Inflammatory macrophage (primary cell): ENCODE measurements at regions not wholly inside any gene's neighbourhood (a gene's known extent, or its start where the extent isn't known, plus 50 kb on each side); places are given as distances from the start of the nearest gene placed in this dataset.
"Not testable (repeated sequence)": the region's sequence is repeated elsewhere in the genome, so short reads cannot be mapped to it uniquely, and the experiment has no call there.

Source experiments
- DNase-seq, 2 donors: peaks; one replicate each; pipeline ENCODE4 v3.0.0-alpha.2; 2020 to 2022

DNA sequence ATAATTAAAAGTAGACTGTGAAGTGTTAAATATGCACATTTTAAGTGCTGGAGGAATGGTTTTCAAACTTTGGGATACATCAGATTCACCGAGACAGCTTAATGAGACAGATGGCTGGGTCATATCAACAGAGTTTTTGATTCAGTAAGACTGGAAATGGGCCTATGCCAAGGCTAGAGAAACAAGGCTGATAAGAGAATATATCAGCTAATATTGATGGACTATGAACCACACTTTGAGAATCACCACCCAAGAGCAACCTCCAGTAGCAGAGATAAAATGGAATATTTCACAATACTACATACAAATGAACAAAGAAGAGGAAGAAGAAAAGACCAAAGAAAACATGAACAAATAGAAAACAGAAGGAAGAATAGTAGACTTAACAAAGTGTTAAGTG, 450.2 kb upstream of the KLHL29 start:
- DNase-seq, result no peak

GRCh38 chr2:22942441-22942840, 442.5 kb upstream of the KLHL29 start:
- no peak for DNase-seq

- DNase-seq, result no peak
Observed at GRCh38 chr2:22944143-22944542, 440.8 kb upstream of the KLHL29 start.

- DNase-seq, result no peak
Observed at GRCh38 chr2:22946553-22946952, 438.4 kb upstream of the KLHL29 start.

GRCh38 chr2:22947741-22948140, 437.2 kb upstream of the KLHL29 start:
- peak; percentile 32 to 37 for DNase-seq

DNA sequence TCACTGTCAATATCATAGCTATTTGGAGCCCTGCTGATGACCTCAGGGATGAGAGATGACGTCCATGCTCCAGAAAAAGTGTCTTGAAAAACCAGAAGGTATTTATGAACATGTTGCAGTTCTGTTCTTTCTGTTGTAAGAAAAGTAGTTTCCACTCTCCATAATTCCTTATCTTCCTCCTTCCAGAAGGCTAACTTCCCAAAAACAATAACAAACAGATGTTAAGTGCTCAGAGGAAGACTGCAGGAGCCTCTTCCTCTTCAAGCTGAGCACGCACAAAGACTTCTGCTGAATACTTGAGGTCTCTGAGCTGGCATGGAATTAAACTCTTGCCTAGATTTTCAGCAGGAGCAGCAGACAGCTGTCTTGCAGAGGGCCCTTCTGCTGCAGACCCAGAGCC, 434.5 kb upstream of the KLHL29 start:
- no peak for DNase-seq

DNA sequence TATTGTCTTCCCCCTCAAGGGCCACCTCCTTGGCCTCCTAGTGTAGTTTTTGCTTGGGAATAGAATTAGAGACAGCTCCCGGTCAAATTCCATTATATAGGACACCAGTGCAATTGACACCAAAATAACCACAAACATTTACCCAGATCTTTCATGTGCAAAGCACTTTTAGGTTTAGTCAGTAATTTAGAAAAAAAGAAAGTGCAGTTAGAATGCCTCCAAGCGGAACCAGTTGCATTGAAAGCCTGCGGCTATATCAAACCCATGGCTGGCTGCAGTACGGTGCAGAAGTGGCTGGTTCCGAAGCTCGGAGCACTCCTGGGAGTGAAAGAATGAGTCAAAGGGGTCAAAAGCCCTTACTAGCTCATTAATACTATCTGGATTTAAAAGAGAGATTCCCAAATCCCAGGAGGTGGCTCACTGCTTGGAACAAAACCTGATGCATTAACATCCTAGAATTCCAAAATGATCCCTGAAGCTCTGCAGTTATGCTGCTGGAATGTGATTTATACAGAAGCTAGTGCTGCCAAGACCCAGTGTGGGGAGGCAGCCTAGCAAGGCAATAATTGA, 432.2 kb upstream of the KLHL29 start:
- DNase-seq, result no peak

GRCh38 chr2:22957446-22957845, 427.5 kb upstream of the KLHL29 start:
- no peak for DNase-seq

DNA sequence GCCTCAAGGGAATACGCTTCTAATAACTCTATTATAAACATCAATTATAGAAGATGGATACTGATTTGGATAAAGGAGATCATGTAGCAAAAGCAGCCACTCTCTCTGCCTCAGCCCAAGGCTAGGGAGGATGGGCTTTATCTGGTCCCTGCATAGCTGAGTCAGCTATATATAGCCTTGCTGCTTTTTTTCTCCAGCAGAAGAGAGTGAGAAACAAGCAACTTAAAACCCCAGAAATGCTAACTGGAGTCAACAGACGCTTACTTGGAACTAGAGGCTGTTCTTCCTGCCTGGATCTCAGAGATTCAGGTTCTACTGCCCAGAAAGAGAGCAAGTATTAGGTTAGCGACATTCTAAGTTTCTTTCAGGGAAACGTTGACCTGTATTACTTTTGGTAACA, 426.7 kb upstream of the KLHL29 start:
- no peak for DNase-seq

DNA sequence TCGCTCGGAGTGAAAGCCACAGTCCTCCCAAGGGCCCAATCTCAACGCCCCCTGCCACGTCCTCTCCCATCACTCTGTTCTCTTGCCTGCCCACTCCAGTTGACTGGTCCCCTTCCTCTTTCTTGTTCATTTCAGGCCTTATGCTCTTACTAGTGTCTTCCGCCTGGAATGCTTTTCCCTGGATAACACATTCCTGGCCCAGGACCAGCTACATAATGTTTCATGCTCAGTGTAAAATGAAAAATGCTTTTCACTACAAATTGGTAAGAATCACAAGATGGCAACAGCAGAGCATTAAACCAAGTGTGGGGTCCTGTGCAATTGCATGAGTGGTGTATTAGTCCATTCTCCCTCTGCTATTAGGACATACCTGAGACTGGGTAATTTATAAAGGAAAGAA, 417.2 kb upstream of the KLHL29 start:
- no peak for DNase-seq

DNA sequence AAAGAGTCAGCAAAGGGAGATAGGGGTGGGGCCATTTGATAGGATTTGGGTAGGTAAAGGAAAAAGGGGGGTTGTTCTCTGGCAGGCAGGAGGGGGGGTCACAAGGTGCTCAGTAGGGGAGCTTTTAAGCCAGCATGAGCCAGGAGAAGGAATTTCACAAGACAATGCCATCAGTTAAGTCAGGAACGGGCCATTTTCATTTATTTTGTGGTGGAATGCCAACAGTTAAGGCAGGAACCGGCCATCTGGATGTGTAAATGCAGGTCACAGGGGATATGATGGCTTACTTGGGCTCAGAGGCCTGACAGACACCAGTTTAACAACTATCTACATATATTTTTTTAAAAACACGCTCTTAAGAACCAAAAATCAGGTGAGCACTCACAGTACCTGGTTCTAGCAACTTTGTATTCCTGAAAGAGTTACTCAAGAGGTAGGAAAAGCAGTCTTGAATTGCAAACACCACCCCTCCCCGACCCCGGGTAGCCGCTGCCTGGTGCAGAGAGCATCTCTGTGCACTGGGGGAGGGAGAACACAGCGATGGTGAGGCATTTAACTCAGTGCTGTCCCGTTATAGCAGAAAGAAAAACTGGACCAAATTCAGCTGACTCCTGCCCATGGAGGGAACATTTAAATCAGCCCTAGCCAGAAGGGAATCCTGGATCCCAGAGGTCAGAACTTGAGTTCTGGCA, 414.5 kb upstream of the KLHL29 start:
- DNase-seq, result no peak

DNA sequence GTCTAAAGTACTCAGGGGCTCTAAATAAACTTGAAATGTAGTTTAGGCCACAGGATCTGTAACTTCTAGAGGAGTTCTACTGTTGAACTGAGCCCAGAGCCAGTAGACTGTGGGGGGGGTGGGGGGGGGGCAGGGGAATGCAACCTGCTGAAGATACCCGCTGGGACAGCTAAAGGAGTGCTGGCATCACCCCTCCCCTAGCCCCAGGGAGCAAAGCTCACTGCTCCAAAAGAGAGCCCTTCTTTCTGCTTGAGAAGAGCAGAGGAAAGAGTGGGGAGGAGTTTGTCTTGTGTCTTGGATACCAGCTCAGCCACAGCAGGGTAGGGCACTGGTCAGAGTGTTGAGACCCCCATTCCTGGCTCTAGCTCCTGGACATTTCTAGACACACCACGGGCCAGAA, 414.0 kb upstream of the KLHL29 start:
- DNase-seq, result no peak

- no peak for DNase-seq
Observed at GRCh38 chr2:22981785-22982184, 403.2 kb upstream of the KLHL29 start.

DNA sequence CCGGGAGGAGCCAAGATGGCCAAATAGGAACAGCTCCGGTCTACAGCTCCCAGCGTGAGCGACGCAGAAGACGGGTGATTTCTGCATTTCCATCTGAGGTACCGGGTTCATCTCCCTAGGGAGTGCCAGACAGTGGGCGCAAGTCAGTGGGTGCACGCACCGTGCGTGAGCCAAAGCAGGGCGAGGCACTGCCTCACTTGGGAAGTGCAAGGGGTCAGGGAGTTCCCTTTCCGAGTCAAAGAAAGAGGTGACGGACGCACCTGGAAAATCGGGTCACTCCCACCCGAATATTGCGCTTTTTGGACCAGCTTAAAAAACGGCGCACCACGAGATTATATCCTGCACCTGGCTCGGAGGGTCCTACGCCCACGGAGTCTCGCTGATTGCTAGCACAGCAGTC, 400.8 kb upstream of the KLHL29 start:
- DNase-seq, result not testable (repeated sequence)

- no peak for DNase-seq
Observed at GRCh38 chr2:22990246-22990645, 394.7 kb upstream of the KLHL29 start.

- DNase-seq, result no peak
Observed at GRCh38 chr2:22991844-22992243, 393.1 kb upstream of the KLHL29 start.

- no peak for DNase-seq
Observed at GRCh38 chr2:22992441-22992840, 392.5 kb upstream of the KLHL29 start.

DNA sequence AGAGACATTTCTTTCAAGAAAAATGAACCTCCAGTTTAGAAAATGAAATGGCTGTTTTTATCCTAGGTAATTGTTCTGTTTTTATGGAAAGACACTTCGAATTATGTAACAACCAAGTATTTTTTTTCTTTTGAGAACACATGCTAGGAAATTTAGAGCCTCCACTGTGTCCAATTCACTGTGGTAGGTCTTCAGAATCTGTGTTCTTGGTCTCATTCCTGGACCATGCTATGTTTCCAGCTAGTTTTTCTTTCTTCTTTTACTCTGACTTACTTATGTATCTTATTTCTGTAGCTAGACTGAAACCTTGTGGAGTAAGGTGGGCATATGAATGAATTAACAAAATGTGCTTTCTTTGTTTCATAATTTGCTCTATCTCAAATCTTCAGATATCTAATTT, 391.7 kb upstream of the KLHL29 start:
- no peak for DNase-seq

GRCh38 chr2:22995576-22995975, 389.4 kb upstream of the KLHL29 start:
- no peak for DNase-seq

DNA sequence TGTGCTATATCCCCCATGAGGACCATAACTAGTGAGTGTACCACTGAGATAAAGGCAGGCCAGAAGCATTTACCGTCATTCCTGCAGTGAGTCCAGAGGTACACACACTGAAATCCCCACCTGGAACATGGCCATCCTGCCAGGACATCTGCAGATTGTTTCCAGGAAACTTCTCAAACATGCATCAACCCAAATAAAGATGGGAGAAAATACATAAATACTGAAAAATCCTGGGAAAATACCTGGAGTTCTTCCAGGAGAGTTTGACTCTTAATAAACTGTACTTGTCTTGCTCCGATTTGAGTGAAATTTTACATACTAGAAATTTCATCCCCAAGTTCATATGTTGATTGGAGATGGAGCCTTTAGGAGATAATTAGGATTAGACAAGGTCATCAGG, 388.1 kb upstream of the KLHL29 start:
- DNase-seq, result no peak

DNA sequence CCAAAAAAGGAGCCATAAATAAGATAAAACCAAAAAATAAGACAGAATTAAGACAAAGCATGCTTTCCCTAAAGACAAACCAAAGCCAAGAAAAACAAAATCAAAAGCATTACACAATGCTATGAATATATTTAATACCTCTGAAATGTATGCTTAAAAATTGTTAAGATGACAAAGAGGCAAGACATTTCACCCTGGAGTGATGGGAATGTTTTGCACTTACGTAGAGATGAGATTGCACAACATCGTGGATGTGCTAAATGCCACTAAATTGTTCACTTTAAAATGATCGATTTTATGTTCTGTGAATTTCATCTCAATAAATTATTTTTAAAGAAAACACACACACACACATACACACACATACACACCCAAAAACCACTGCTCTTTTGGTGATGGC, 386.6 kb upstream of the KLHL29 start:
- no peak for DNase-seq

GRCh38 chr2:22999951-23000350, 385.0 kb upstream of the KLHL29 start:
- no peak for DNase-seq

- DNase-seq, result no peak
Observed at GRCh38 chr2:23002234-23002633, 382.7 kb upstream of the KLHL29 start.

DNA sequence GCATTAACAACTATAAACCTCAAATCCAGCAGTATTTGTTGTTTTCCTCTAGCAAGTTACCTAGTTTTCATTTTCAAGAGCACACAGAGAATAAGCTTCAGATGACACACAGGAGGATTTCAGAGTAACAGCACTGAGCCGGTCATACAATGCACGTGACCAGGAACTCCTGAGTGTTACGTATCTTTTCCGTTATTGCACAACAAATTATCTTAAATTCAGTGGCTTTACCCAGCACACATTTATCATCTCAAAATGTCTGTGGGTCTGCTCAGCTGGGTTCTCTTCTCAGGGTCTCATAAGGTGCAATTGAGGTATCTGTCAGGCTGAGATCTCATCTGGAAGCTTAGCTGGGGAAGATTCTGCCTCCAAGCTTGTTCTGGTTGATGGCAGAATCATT, 379.5 kb upstream of the KLHL29 start:
- no peak for DNase-seq

GRCh38 chr2:23007631-23008235, 377.2 kb upstream of the KLHL29 start:
- no peak for DNase-seq
